Fibroblast of lung (primary cell): ENCODE measurements at regions not wholly inside any gene's neighbourhood (a gene's known extent, or its start where the extent isn't known, plus 50 kb on each side); places are given as distances from the start of the nearest gene placed in this dataset.

ENCODE experiments used
- EZH2 ChIP-seq: IDR thresholded peaks from 2 replicates; pipeline ENCODE4 v1.5.1; 2012; ENCODE audit warnings: low read length, control low read depth, mild to moderate bottlenecking; ENCODE audit errors: missing control alignments
- TF ChIP-seq, protein P1 (sequence below), 2 donors: IDR thresholded peaks in 1 of 2; conservative IDR thresholded peaks in 1 of 2; 1 replicate in 1 of 2; 2 replicates in 1 of 2; pipeline ENCODE4 v1.5.1; 2011 to 2012; ENCODE audit warnings: low read length in 2 of 2, control low read depth in 1 of 2, inconsistent platforms in 1 of 2, low read depth in 1 of 2, mild to moderate bottlenecking in 1 of 2

DNA sequence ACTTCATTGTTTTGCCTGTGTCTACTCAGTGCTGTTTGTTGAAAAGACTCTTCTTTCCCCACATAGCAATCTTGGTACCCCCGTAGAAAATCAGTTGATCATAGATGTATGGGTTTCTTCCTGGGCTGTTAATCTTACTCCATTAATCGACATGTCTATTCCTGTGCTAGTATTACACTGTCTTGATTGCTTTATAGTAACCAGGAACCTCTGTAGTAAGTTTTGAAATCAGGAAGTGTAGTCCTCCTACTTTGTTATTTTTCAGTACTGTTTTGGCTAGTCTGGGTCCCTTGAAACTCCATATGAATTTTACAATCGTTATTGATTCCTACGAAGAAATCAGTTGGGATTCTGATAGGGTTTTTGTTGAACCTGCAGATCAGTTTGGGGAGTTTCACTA lies 78.8 kb upstream of the FAM136A start:
- TF ChIP-seq, protein P1, sequence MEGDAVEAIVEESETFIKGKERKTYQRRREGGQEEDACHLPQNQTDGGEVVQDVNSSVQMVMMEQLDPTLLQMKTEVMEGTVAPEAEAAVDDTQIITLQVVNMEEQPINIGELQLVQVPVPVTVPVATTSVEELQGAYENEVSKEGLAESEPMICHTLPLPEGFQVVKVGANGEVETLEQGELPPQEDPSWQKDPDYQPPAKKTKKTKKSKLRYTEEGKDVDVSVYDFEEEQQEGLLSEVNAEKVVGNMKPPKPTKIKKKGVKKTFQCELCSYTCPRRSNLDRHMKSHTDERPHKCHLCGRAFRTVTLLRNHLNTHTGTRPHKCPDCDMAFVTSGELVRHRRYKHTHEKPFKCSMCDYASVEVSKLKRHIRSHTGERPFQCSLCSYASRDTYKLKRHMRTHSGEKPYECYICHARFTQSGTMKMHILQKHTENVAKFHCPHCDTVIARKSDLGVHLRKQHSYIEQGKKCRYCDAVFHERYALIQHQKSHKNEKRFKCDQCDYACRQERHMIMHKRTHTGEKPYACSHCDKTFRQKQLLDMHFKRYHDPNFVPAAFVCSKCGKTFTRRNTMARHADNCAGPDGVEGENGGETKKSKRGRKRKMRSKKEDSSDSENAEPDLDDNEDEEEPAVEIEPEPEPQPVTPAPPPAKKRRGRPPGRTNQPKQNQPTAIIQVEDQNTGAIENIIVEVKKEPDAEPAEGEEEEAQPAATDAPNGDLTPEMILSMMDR (conservative IDR thresholded peaks at IDR 0.05 in 1 of 2, IDR thresholded peaks at IDR 0.05 in 1 of 2; ENCODE audit: low read depth in 1 of 2, low read length in 2 of 2): no peak
- no peak for TF ChIP-seq EZH2
